Body of pancreas (tissue), 4 donors: ENCODE measurements at regions not wholly inside any gene's neighbourhood (a gene's known extent, or its start where the extent isn't known, plus 50 kb on each side); places are given as distances from the start of the nearest gene placed in this dataset.

Experiments
- POLR2A ChIP-seq, 3 donors: fragments of 450-650 bp; IDR thresholded peaks; one replicate each; pipeline ENCODE4 v1.6.1; 2016; ENCODE audit warnings: antibody characterized with exemption in 3 of 3, mild to moderate bottlenecking in 2 of 3
- TF ChIP-seq, protein P1 (sequence below), 7 experiments: fragments of 450-650 bp in 4 of 7; fragments of 200-600 bp in 3 of 7; sonication (generic) in 3 of 7; IDR thresholded peaks; one replicate each; pipeline ENCODE4 v1.5.1; 2016 to 2019; ENCODE audit warnings: antibody characterized with exemption in 7 of 7

DNA sequence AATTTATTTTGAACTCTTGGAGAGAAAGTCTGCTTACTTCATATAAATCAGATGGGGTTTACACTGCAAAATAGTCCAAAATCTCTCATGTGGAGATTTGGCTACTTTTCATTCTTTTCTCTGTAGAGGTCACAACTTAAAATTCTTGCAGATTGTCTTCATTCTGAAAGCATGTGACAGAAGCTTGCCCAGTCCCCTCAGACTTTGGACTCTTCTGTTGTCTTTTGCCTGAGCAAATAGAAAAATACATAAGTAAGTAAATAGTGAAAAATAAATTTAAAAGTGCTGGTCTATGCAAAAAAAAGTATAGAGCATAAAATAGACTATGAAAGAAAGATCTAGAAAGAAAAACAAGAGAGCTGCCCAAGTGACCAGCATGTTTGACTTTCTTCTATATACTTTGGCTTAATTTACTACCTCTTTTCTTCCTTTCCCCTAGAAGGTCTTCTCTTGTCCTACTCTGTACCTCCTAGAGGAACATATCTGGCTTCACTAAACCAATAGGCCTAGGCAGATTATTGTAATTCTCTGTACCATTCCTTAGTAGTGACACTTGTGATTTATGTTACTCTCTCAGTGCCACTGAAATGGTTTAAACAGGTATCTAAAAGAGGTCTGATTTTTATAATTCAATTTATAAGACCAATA is 260.9 kb downstream of the TENT5A start:
- TF ChIP-seq, protein P1, sequence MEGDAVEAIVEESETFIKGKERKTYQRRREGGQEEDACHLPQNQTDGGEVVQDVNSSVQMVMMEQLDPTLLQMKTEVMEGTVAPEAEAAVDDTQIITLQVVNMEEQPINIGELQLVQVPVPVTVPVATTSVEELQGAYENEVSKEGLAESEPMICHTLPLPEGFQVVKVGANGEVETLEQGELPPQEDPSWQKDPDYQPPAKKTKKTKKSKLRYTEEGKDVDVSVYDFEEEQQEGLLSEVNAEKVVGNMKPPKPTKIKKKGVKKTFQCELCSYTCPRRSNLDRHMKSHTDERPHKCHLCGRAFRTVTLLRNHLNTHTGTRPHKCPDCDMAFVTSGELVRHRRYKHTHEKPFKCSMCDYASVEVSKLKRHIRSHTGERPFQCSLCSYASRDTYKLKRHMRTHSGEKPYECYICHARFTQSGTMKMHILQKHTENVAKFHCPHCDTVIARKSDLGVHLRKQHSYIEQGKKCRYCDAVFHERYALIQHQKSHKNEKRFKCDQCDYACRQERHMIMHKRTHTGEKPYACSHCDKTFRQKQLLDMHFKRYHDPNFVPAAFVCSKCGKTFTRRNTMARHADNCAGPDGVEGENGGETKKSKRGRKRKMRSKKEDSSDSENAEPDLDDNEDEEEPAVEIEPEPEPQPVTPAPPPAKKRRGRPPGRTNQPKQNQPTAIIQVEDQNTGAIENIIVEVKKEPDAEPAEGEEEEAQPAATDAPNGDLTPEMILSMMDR (IDR thresholded peaks at IDR 0.05) = no peak
- no peak for TF ChIP-seq POLR2A (IDR thresholded peaks at IDR 0.05)
